GM18498 (cell line): ENCODE measurements at regions not wholly inside any gene's neighbourhood (a gene's known extent, or its start where the extent isn't known, plus 50 kb on each side); places are given as distances from the start of the nearest gene placed in this dataset.

Experiments used
- ATAC-seq: cut with Tn5 transposase; IDR thresholded peaks from one replicate; pipeline ENCODE4 v1.9.1; 2021; ENCODE audit warnings: mild to moderate bottlenecking, moderate library complexity; ENCODE audit not compliant: unreplicated experiment

- no peak for ATAC-seq
Observed at GRCh38 chr13:94968757-94969086, 256.4 kb upstream of the SOX21 start.

GRCh38 chr13:94968040-94968756 lies 255.9 kb upstream of the SOX21 start:
- ATAC-seq = peak; percentile 43

- ATAC-seq = peak; percentile 62
Observed at GRCh38 chr13:94967183-94968039, 255.1 kb upstream of the SOX21 start.

GRCh38 chr13:94966422-94966955 lies 254.1 kb upstream of the SOX21 start:
- ATAC-seq = no peak

- no peak for ATAC-seq
Observed at GRCh38 chr13:94959626-94960025, 247.3 kb upstream of the SOX21 start.

- no peak for ATAC-seq
Observed at GRCh38 chr13:94956417-94957110, 244.2 kb upstream of the SOX21 start.

- no peak for ATAC-seq
Observed at GRCh38 chr13:94952787-94953186, 240.4 kb upstream of the SOX21 start.

GRCh38 chr13:94950303-94950702 lies 238.0 kb upstream of the SOX21 start:
- ATAC-seq = no peak

- ATAC-seq = no peak
Observed at GRCh38 chr13:94947965-94948371, 235.6 kb upstream of the SOX21 start.

- ATAC-seq = no peak
Observed at GRCh38 chr13:94947392-94947791, 235.0 kb upstream of the SOX21 start.

GRCh38 chr13:94946039-94946438 lies 233.7 kb upstream of the SOX21 start:
- ATAC-seq = no peak

- ATAC-seq = no peak
Observed at GRCh38 chr13:94938124-94938523, 225.8 kb upstream of the SOX21 start.

GRCh38 chr13:94936633-94937032 lies 224.3 kb upstream of the SOX21 start:
- ATAC-seq = no peak

GRCh38 chr13:94933936-94934335 lies 221.6 kb upstream of the SOX21 start:
- ATAC-seq = no peak

GRCh38 chr13:94933230-94933751 lies 220.9 kb upstream of the SOX21 start:
- ATAC-seq = no peak

- ATAC-seq = no peak
Observed at GRCh38 chr13:94928127-94928775, 215.9 kb upstream of the SOX21 start.

GRCh38 chr13:94925263-94925662 lies 212.9 kb upstream of the SOX21 start:
- ATAC-seq = no peak

- ATAC-seq = no peak
Observed at GRCh38 chr13:94921181-94921580, 208.8 kb upstream of the SOX21 start.

- ATAC-seq = no peak
Observed at GRCh38 chr13:94920578-94920977, 208.2 kb upstream of the SOX21 start.

GRCh38 chr13:94917824-94918223 lies 205.5 kb upstream of the SOX21 start:
- ATAC-seq = no peak

GRCh38 chr13:94914895-94915294 lies 202.6 kb upstream of the SOX21 start:
- ATAC-seq = no peak
